Caco-2 (cell line): ENCODE measurements at regions not wholly inside any gene's neighbourhood (a gene's known extent, or its start where the extent isn't known, plus 50 kb on each side); places are given as distances from the start of the nearest gene placed in this dataset.

Source experiments
- BruUV-seq: library from RNA; stranded (reverse); fragments of 400-500 nt; replicated peaks from 2 replicates; lab custom pipeline; 2021; lab: Mats Ljungman, UMichigan
- CTCF ChIA-PET: fragments of 300-600 bp; sonication (Branson Sonifier 250); formaldehyde crosslinking; loops from one replicate; lab custom pipeline; 2022; ENCODE audit warnings: antibody characterized with exemption; lab: Charles Lee
- POLR2A ChIA-PET: fragments of 300-600 bp; sonication (Branson Sonifier 250); formaldehyde crosslinking; loops from one replicate; lab custom pipeline; 2022; ENCODE audit warnings: antibody characterized with exemption; lab: Charles Lee
- DNase-seq, 2 experiments: peaks; one replicate each; pipeline versions ENCODE4 v3.0.0 to v3.0.0-alpha.2; 2020 to 2022
- H3K27me3 ChIP-seq: replicated peaks from 2 replicates; pipeline ENCODE4 v1.6.0; 2011; ENCODE audit warnings: low read length; ENCODE audit not compliant: control insufficient read depth, insufficient read depth
- H3K36me3 ChIP-seq: 2 replicates; pipeline ENCODE4 v1.5.1; 2011; ENCODE audit warnings: low read length; ENCODE audit not compliant: control insufficient read depth, insufficient read depth
- H3K4me1 ChIP-seq: fragments of 250-450 bp; sonication (Bioruptor Pico); 2 replicates; pipeline ENCODE4 v1.5.1; 2020; ENCODE audit warnings: mild to moderate bottlenecking
- H3K4me3 ChIP-seq: 2 replicates; pipeline ENCODE4 v1.5.1; 2011; ENCODE audit warnings: low read depth, mild to moderate bottlenecking, control low read depth, low read length
- H3K9me3 ChIP-seq: fragments of 250-450 bp; sonication (Bioruptor Pico); 2 replicates; pipeline ENCODE4 v1.5.1; 2020; ENCODE audit warnings: mild to moderate bottlenecking, moderate library complexity
- H3K27ac Mint-ChIP-seq: one replicate; pipeline ENCODE4 v1.8.0; 2022; ENCODE audit warnings: mixed read lengths; ENCODE audit not compliant: unreplicated experiment
- H3K27me3 Mint-ChIP-seq: one replicate; pipeline ENCODE4 v1.8.0; 2022; ENCODE audit warnings: mixed read lengths; ENCODE audit not compliant: insufficient read depth, unreplicated experiment
- H3K36me3 Mint-ChIP-seq: one replicate; pipeline ENCODE4 v1.8.0; 2022; ENCODE audit warnings: mild to moderate bottlenecking, mixed read lengths; ENCODE audit not compliant: insufficient read depth, unreplicated experiment
- H3K4me1 Mint-ChIP-seq: one replicate; pipeline ENCODE4 v1.8.0; 2022; ENCODE audit warnings: low read depth, mixed read lengths; ENCODE audit not compliant: unreplicated experiment
- H3K4me3 Mint-ChIP-seq: one replicate; pipeline ENCODE4 v1.8.0; 2022; ENCODE audit warnings: mild to moderate bottlenecking, moderate library complexity, mixed read lengths; ENCODE audit not compliant: unreplicated experiment
- H3K9me3 Mint-ChIP-seq: one replicate; pipeline ENCODE4 v1.8.0; 2022; ENCODE audit warnings: mixed read lengths; ENCODE audit not compliant: unreplicated experiment
- intact Hi-C: fragments of 100-400 bp; cut with micrococcal nuclease; formaldehyde crosslinking; loops from one replicate; pipeline ENCODE4 v1.10.0; 2022; ENCODE audit not compliant: unreplicated experiment
- TF ChIP-seq, protein P1 (sequence below), 2 experiments: fragments of 200-600 bp in 1 of 2; IDR thresholded peaks; 1 replicate in 1 of 2; 2 replicates in 1 of 2; pipeline versions ENCODE4 v1.5.1 to v1.8.0; 2011 to 2022; ENCODE audit warnings: antibody characterized with exemption in 1 of 2, control low read depth in 1 of 2, inconsistent platforms in 1 of 2, low read depth in 1 of 2, low read length in 1 of 2, mild to moderate bottlenecking in 1 of 2, moderate library complexity in 1 of 2; ENCODE audit not compliant: insufficient read depth in 1 of 2, severe bottlenecking in 1 of 2, unreplicated experiment in 1 of 2

DNA sequence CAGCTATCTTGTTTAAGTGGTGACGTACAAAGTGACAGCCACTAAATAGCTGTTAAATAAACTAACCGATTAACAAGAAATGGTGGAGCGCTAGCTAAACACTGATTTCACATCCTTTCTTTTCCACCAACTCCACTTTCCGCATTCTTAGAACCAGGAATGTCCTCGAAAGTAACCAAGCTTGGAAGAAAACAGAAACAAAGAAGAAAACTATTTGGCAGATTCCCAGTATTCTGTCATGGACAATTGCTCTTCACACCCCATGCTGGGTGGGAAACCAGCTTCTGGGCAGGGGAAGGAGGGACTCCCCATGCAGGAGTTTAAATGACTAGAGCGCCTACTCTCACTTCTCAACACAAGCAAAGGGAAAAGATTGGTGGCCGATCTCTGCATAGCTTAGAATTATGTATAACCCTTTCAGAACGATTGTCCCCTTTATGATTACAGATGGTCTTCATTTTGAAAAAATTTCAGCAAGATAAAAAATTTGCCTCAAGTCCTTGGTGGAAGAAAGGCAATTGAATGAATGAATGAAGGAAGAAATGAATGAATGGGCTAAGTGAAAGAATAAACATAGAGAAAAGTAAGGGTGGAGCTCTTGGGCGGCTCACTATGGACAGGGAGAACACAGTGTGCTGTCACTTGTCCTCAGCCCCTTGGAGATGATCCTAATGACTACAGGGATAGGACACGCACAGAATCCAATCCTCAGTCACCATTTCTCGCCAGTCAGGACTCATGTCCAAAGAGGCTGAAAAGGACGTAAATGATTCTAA is 148.7 kb upstream of the NEDD9 start:
- ChIA-PET CTCF (no interaction called here), POLR2A (no interaction called here)
- peaks cover 14% of the 10 kb centered on the region for H3K9me3 Mint-ChIP-seq
- H3K27ac Mint-ChIP-seq = no peak overlapping the region
- H3K4me3 Mint-ChIP-seq = no peak overlapping the region
- TF ChIP-seq, protein P1, sequence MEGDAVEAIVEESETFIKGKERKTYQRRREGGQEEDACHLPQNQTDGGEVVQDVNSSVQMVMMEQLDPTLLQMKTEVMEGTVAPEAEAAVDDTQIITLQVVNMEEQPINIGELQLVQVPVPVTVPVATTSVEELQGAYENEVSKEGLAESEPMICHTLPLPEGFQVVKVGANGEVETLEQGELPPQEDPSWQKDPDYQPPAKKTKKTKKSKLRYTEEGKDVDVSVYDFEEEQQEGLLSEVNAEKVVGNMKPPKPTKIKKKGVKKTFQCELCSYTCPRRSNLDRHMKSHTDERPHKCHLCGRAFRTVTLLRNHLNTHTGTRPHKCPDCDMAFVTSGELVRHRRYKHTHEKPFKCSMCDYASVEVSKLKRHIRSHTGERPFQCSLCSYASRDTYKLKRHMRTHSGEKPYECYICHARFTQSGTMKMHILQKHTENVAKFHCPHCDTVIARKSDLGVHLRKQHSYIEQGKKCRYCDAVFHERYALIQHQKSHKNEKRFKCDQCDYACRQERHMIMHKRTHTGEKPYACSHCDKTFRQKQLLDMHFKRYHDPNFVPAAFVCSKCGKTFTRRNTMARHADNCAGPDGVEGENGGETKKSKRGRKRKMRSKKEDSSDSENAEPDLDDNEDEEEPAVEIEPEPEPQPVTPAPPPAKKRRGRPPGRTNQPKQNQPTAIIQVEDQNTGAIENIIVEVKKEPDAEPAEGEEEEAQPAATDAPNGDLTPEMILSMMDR (IDR thresholded peaks at IDR 0.05; ENCODE audit: insufficient read depth in 1 of 2, low read depth in 1 of 2, low read length in 1 of 2, severe bottlenecking in 1 of 2, unreplicated experiment in 1 of 2) = no peak
- H3K27me3 Mint-ChIP-seq = no peaks in the 10 kb centered on the region
- DNase-seq = no peak
- no peaks in the 10 kb centered on the region; the same call in 1 of the 2 replicates for H3K4me1 ChIP-seq
- no peaks in the 10 kb centered on the region for H3K4me1 Mint-ChIP-seq
- intact Hi-C loops = no loop called here
- no peak overlapping the region for H3K4me3 ChIP-seq
- no TSS peak for BruUV-seq
- H3K36me3 Mint-ChIP-seq = peaks cover 5% of the 10 kb centered on the region
- no peaks in the 10 kb centered on the region for H3K27me3 ChIP-seq
- H3K36me3 ChIP-seq = no peaks in the 10 kb centered on the region
- peaks cover 12% of the 10 kb centered on the region for H3K9me3 ChIP-seq

DNA sequence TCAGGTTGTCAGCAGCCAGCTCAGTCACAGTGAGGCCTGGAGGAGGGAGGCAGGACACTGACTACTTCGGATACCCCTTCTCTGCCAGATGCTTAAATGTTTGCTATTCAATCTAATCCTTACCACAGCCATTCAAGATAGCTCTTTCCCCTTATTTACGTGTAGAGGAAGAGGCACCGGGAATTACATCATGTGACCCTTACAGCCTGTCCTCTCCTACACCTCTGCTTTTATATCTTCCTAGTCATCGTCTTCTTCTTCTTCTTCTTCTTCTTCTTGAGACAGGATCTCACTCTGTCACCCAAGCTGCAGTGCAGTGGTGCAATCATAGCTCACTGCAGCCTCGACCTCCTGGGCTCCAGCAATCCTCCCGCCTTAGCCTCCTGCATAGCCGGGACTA is 148.1 kb upstream of the NEDD9 start:
- H3K36me3 Mint-ChIP-seq = peaks cover 5% of the 10 kb centered on the region

DNA sequence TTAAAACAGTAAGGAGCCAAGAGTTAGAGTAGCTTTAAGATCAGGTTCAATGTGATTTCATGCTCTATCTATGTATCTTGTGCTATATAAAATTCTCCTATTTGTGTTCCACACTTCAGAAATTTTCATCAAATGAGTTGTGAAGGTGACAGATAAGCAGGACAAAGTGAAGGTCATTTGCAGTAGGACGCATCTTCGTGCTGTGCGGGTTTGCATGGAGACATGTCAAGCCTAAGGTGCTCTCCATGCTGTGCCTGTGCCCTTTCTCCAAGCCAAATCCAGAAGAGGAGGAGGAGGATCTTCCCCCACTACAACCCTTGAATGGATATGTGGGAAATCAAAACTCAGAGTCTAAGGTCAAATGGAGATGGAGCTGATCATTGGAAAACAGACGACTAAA is 147.3 kb upstream of the NEDD9 start:
- peaks cover 12% of the 10 kb centered on the region for H3K9me3 ChIP-seq
- Mint-ChIP-seq H3K4me3 (no peak overlapping the region), H3K36me3 (peaks cover 5% of the 10 kb centered on the region), H3K27ac (no peak overlapping the region), H3K9me3 (peaks cover 26% of the 10 kb centered on the region), H3K4me1 (no peaks in the 10 kb centered on the region), H3K27me3 (no peaks in the 10 kb centered on the region)
- H3K36me3 ChIP-seq = no peaks in the 10 kb centered on the region
- TF ChIP-seq, protein P1 (IDR thresholded peaks at IDR 0.05; ENCODE audit: insufficient read depth in 1 of 2, low read depth in 1 of 2, low read length in 1 of 2, severe bottlenecking in 1 of 2, unreplicated experiment in 1 of 2) = no peak
- no peak overlapping the region for H3K4me3 ChIP-seq
- no peaks in the 10 kb centered on the region for H3K27me3 ChIP-seq
- intact Hi-C loops = no loop called here
- BruUV-seq = no TSS peak
- no peaks in the 10 kb centered on the region; the same call in 1 of the 2 replicates for H3K4me1 ChIP-seq
- DNase-seq = no peak
- ChIA-PET CTCF (no interaction called here), POLR2A (no interaction called here)

More for the DNA sequence above, 148.1 kb upstream of the NEDD9 start:
- no peak for DNase-seq
- no peaks in the 10 kb centered on the region for H3K27me3 Mint-ChIP-seq
- no peaks in the 10 kb centered on the region for H3K4me1 Mint-ChIP-seq
- Histone ChIP-seq H3K4me3 (no peak overlapping the region), H3K27me3 (no peaks in the 10 kb centered on the region), H3K4me1 (no peaks in the 10 kb centered on the region; the same call in 1 of the 2 replicates), H3K36me3 (no peaks in the 10 kb centered on the region), H3K9me3 (peaks cover 12% of the 10 kb centered on the region)
- CTCF ChIA-PET = no interaction called here
- BruUV-seq = no TSS peak
- intact Hi-C loops = no loop called here
- no peak overlapping the region for H3K27ac Mint-ChIP-seq
- TF ChIP-seq, protein P1 (IDR thresholded peaks at IDR 0.05; ENCODE audit: insufficient read depth in 1 of 2, low read depth in 1 of 2, low read length in 1 of 2, severe bottlenecking in 1 of 2, unreplicated experiment in 1 of 2) = no peak
- POLR2A ChIA-PET = no interaction called here
- peaks cover 20% of the 10 kb centered on the region for H3K9me3 Mint-ChIP-seq
- no peak overlapping the region for H3K4me3 Mint-ChIP-seq
